Tibial nerve (tissue), 4 donors: ENCODE measurements at regions not wholly inside any gene's neighbourhood (a gene's known extent, or its start where the extent isn't known, plus 50 kb on each side); places are given as distances from the start of the nearest gene placed in this dataset.

ENCODE experiments used
- DNase-seq, 2 donors: peaks; one replicate each; pipeline ENCODE4 v3.0.0-alpha.2; 2019; ENCODE audit warnings: low spot score in 2 of 2
- H3K27ac ChIP-seq, 4 donors: fragments of 200-600 bp; sonication (generic) in 3 of 4; one replicate each; pipeline ENCODE4 v1.5.1; 2017 to 2019; ENCODE audit warnings: mild to moderate bottlenecking in 1 of 4
- H3K27me3 ChIP-seq, 2 donors: fragments of 200-600 bp; sonication (generic) in 1 of 2; one replicate each; pipeline versions ENCODE4 v1.5.1 to v1.6.0; 2017 to 2019
- H3K36me3 ChIP-seq, 3 donors: fragments of 200-600 bp; sonication (generic); one replicate each; pipeline ENCODE4 v1.5.1; 2018 to 2019
- H3K4me1 ChIP-seq, 4 donors: fragments of 200-600 bp; sonication (generic) in 3 of 4; one replicate each; pipeline ENCODE4 v1.5.1; 2017 to 2019
- H3K4me3 ChIP-seq, 4 donors: fragments of 200-600 bp; sonication (generic) in 3 of 4; one replicate each; pipeline ENCODE4 v1.5.1; 2017 to 2019; ENCODE audit warnings: mild to moderate bottlenecking in 1 of 4, moderate library complexity in 1 of 4
- H3K9me3 ChIP-seq, 4 donors: fragments of 200-600 bp; sonication (generic) in 3 of 4; one replicate each; pipeline ENCODE4 v1.5.1; 2017 to 2019
- EP300 ChIP-seq, 2 donors: sonication (generic); formaldehyde crosslinking; IDR thresholded peaks; one replicate each; pipeline ENCODE4 v1.6.1; 2017; ENCODE audit warnings: antibody characterized with exemption in 2 of 2, mild to moderate bottlenecking in 1 of 2
- POLR2A ChIP-seq, 2 donors: fragments of 450-650 bp; IDR thresholded peaks; one replicate each; pipeline ENCODE4 v1.6.1; 2017; ENCODE audit warnings: antibody characterized with exemption in 2 of 2, mild to moderate bottlenecking in 2 of 2, moderate library complexity in 2 of 2
- whole genome bisulfite sequencing, 2 donors: methylation state at CpG; one replicate each; pipeline ENCODE4 v1.1.5; 2018; 5-methylcytosine and 5-hydroxymethylcytosine counted together
- TF ChIP-seq, protein P1 (sequence below), 5 experiments: fragments of 200-600 bp in 3 of 5; fragments of 450-650 bp in 2 of 5; sonication (generic) in 3 of 5; IDR thresholded peaks; one replicate each; pipeline ENCODE4 v1.5.1; 2016 to 2019; ENCODE audit warnings: antibody characterized with exemption in 5 of 5, mild to moderate bottlenecking in 3 of 5, moderate library complexity in 2 of 5

DNA sequence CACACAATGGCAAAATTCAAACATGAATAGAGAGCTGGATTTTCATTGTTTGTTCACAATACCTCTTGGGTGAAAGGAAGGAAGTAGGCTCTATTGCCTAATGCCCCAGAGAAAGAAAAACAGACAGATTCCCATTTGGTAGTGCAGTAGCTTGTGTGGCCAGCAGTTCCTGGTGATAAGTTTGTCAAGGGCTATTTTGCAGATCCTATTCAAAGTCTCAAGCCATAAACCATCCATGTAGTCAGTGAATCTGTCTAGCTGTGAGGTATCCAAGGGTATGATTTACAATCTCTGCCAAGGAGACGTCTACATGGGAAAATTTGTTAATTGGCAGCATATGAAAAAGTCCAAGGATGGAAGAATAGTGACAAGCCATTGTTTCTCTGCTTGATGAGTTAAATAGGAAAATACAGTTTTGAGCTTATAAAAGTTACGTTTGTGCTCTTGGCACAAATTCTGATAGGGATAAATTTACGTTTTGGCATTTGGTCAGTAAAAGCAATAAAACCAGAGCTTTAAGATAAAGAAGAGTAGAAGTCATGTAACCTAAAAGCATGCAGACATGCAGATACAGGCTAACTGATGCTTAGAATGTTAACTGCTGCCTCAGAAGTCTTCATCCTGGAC, 269.1 kb downstream of the GATA3 start:
- H3K36me3 ChIP-seq = no peaks in the 10 kb centered on the region
- H3K27ac ChIP-seq = no peak overlapping the region

DNA sequence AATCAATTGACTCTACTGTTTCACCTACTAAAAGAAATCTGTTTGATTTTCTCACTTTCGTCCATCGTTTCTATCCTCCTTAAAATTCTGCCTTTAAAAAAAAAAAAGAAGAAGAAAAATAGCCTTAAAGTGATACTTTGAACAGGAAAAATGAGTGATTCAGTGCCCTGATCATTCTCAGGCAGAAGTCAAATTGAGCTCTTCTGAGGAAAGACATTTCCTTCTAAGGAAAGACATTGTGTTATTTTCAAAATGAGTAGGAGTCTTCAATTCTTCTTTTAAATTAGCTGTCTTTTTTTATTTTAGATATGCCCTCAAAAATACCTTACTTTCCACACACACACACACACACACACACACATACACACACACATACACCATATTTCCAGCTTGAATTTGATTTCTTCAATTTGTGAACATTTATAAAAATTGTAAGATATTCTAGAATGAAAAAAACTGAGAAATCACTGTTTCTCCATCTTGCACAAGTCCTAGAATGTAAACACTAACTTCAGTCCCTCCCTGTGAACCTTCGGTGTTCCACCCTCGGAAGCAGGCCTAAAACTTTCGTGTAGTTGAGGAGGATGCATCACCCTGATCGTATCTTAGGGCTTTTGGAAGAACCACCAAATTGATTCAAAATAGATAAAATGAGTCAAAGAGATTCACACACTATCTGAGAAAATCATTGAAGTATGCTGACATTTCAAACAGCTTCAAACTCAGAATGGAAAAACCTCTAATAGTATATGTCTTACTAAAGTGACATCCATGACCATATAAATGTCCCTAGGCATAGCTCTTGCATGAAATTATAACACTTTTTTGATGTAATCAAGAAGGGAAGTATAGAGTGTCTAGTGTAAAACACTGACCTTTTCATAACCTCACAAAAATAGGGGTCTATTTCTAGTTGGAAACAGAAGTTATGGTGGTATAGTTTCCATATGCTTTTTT, 270.8 kb downstream of the GATA3 start:
- no peak overlapping the region for H3K4me3 ChIP-seq
- 70 to 81% methylated on average over 6 of the region's 6 CpGs for WGBS, 2 donors
- TF ChIP-seq EP300 (IDR thresholded peaks at IDR 0.05) (no peak), POLR2A (IDR thresholded peaks at IDR 0.05) (no peak)
- TF ChIP-seq, protein P1, sequence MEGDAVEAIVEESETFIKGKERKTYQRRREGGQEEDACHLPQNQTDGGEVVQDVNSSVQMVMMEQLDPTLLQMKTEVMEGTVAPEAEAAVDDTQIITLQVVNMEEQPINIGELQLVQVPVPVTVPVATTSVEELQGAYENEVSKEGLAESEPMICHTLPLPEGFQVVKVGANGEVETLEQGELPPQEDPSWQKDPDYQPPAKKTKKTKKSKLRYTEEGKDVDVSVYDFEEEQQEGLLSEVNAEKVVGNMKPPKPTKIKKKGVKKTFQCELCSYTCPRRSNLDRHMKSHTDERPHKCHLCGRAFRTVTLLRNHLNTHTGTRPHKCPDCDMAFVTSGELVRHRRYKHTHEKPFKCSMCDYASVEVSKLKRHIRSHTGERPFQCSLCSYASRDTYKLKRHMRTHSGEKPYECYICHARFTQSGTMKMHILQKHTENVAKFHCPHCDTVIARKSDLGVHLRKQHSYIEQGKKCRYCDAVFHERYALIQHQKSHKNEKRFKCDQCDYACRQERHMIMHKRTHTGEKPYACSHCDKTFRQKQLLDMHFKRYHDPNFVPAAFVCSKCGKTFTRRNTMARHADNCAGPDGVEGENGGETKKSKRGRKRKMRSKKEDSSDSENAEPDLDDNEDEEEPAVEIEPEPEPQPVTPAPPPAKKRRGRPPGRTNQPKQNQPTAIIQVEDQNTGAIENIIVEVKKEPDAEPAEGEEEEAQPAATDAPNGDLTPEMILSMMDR (IDR thresholded peaks at IDR 0.05) = no peak
- no peaks in the 10 kb centered on the region for H3K9me3 ChIP-seq
- no peak overlapping the region for H3K27ac ChIP-seq
- no peak for DNase-seq
- H3K4me1 ChIP-seq = no peaks in the 10 kb centered on the region
- H3K27me3 ChIP-seq = no peaks in the 10 kb centered on the region
- H3K36me3 ChIP-seq = no peaks in the 10 kb centered on the region

More for the DNA sequence above, 269.1 kb downstream of the GATA3 start:
- no peaks in the 10 kb centered on the region for H3K9me3 ChIP-seq
- WGBS, 2 donors = 18 to 39% methylated on average over 3 of the region's 3 CpGs
- H3K4me1 ChIP-seq = no peaks in the 10 kb centered on the region
- H3K27me3 ChIP-seq = no peaks in the 10 kb centered on the region
- no peak for TF ChIP-seq EP300 (IDR thresholded peaks at IDR 0.05)
- TF ChIP-seq, protein P1 (IDR thresholded peaks at IDR 0.05) = no peak
- no peak for TF ChIP-seq POLR2A (IDR thresholded peaks at IDR 0.05)
- H3K4me3 ChIP-seq = no peak overlapping the region
- DNase-seq = no peak

DNA sequence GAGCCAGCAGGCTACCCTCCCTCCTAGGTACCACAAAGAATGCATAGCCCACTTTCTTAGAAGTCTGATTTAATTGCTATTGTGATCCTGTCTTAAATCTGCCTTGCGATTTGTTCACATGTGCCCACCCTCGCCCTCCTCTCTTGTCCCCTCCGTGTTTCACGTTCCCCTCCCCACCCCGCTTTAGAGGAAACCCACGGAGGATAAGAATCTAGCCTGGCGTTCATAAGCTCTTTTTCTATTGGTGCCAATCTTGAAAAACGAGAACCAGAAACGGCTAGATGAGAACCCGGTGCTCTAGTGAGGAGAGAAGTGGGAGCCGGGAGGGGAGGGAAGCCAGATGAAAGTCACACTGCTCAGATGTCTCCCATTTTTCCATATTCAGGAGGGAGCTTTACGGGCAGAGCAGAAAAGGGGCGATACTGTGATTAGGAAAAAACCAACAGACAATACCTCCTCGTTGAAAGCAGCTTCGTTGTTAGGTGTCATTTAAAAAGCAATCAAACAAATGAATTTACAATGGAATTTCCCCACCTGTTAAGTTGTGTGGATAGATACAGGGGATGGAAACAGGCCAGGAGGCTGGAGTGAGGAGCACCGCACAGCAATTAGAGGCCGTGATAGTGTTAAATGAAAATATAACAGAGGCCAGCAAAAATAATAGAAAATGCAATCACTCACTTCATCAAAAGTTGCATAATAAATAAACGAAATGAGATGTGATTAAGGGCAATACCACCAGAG, 272.1 kb downstream of the GATA3 start:
- DNase-seq = no peak
- Histone ChIP-seq H3K27ac (no peak overlapping the region), H3K9me3 (no peaks in the 10 kb centered on the region), H3K36me3 (no peaks in the 10 kb centered on the region), H3K4me3 (no peak overlapping the region), H3K4me1 (no peaks in the 10 kb centered on the region), H3K27me3 (peaks cover 0 to 6% of the 10 kb centered on the region in 2 donors)
- WGBS, 2 donors = 67 to 68% methylated on average over 18 of the region's 18 CpGs
- TF ChIP-seq, protein P1 (IDR thresholded peaks at IDR 0.05) = no peak
- no peak for TF ChIP-seq EP300 (IDR thresholded peaks at IDR 0.05)
- no peak for TF ChIP-seq POLR2A (IDR thresholded peaks at IDR 0.05)

DNA sequence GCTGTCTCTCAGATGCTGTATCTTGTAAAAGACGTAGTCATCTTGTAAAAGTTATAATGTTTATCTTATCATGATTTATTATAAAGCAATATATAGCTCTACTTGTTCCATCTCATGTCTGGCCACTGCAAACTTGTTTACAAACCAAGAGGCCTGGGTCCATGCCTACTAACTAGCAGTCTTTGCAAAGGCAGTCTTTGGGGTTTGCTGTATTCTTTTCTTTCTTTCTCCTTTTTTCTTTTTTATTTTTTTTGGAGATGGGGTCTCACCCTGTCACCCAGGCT, 272.6 kb downstream of the GATA3 start:
- peaks cover 0 to 3% (median 0%) of the 10 kb centered on the region in 4 donors for H3K4me1 ChIP-seq
- H3K9me3 ChIP-seq = no peaks in the 10 kb centered on the region
- WGBS, 2 donors = 70 to 77% methylated on average over 1 of the region's 1 CpG
- H3K27ac ChIP-seq = no peak overlapping the region
- no peak overlapping the region for H3K4me3 ChIP-seq
- no peak for DNase-seq
- TF ChIP-seq POLR2A (IDR thresholded peaks at IDR 0.05) = no peak
- H3K27me3 ChIP-seq = peaks cover 0 to 6% of the 10 kb centered on the region in 2 donors
- H3K36me3 ChIP-seq = no peaks in the 10 kb centered on the region

DNA sequence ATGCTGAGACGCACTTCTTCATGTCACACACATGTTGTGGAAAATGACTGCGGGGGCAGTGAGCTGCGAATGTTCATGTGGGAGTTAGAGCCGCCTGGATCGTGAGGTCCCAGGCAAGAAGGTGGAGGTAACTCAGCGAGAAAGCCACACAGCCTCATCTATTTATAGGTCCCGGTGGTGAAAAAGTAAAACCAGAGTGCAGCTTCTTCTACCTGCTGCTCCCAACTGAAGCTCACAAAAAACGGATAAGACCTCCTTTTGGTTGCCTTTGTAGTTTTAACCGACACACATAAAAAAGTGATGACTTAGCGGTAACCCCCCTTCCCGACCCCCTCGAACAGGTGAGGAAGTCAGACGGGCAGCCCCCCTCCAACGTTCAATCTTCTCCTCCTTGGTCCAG, 276.9 kb downstream of the GATA3 start:
- Histone ChIP-seq H3K27ac (no peak overlapping the region), H3K36me3 (no peaks in the 10 kb centered on the region), H3K4me1 (peaks cover 0 to 10% (median 0%) of the 10 kb centered on the region in 4 donors), H3K4me3 (no peak overlapping the region), H3K9me3 (no peaks in the 10 kb centered on the region), H3K27me3 (peaks cover 0 to 22% of the 10 kb centered on the region in 2 donors)
- WGBS, 2 donors = 69 to 76% methylated on average over 14 of the region's 14 CpGs
- TF ChIP-seq, protein P1 (IDR thresholded peaks at IDR 0.05) = no peak
- TF ChIP-seq POLR2A (IDR thresholded peaks at IDR 0.05) (no peak), EP300 (IDR thresholded peaks at IDR 0.05) (no peak)
- DNase-seq = no peak
